Suprapubic skin (tissue), 4 donors: ENCODE measurements at regions not wholly inside any gene's neighbourhood (a gene's known extent, or its start where the extent isn't known, plus 50 kb on each side); places are given as distances from the start of the nearest gene placed in this dataset.
A peak's percentile ranks its signal among the peaks of the same experiment; 100 is the strongest.

Source experiments
- DNase-seq, 2 donors: peaks; one replicate each; pipeline ENCODE4 v3.0.0-alpha.2; 2019; ENCODE audit warnings: low spot score in 2 of 2
- H3K27ac ChIP-seq: fragments of 200-600 bp; sonication (generic); one replicate; pipeline ENCODE4 v1.5.1; 2019
- H3K27me3 ChIP-seq: fragments of 200-600 bp; sonication (generic); one replicate; pipeline ENCODE4 v1.5.1; 2019
- H3K36me3 ChIP-seq: fragments of 200-600 bp; sonication (generic); one replicate; pipeline ENCODE4 v1.5.1; 2019
- H3K4me1 ChIP-seq: fragments of 200-600 bp; sonication (generic); one replicate; pipeline ENCODE4 v1.5.1; 2019
- H3K4me3 ChIP-seq: fragments of 200-600 bp; sonication (generic); one replicate; pipeline ENCODE4 v1.5.1; 2019; ENCODE audit warnings: mild to moderate bottlenecking
- H3K9me3 ChIP-seq: fragments of 200-600 bp; sonication (generic); one replicate; pipeline ENCODE4 v1.5.1; 2019
- EP300 ChIP-seq: sonication (generic); formaldehyde crosslinking; IDR thresholded peaks from one replicate; pipeline ENCODE4 v1.6.1; 2017; ENCODE audit warnings: antibody characterized with exemption
- POLR2A ChIP-seq, 2 donors: fragments of 450-650 bp; IDR thresholded peaks; one replicate each; pipeline ENCODE4 v1.6.1; 2017; ENCODE audit warnings: antibody characterized with exemption in 2 of 2, mild to moderate bottlenecking in 2 of 2, moderate library complexity in 2 of 2
- POLR2AphosphoS5 ChIP-seq, 3 donors: sonication (generic); formaldehyde crosslinking; IDR thresholded peaks; one replicate each; pipeline ENCODE4 v1.6.1; 2017; ENCODE audit warnings: antibody characterized with exemption in 3 of 3
- WGBS: methylation state at CpG from one replicate; pipeline ENCODE4 v1.1.5; 2018; 5-methylcytosine and 5-hydroxymethylcytosine counted together
- TF ChIP-seq, protein P1 (sequence below), 2 donors: fragments of 200-600 bp in 1 of 2; fragments of 450-650 bp in 1 of 2; sonication (generic) in 1 of 2; IDR thresholded peaks; one replicate each; pipeline ENCODE4 v1.5.1; 2016 to 2019; ENCODE audit warnings: antibody characterized with exemption in 2 of 2, mild to moderate bottlenecking in 1 of 2, moderate library complexity in 1 of 2

DNA sequence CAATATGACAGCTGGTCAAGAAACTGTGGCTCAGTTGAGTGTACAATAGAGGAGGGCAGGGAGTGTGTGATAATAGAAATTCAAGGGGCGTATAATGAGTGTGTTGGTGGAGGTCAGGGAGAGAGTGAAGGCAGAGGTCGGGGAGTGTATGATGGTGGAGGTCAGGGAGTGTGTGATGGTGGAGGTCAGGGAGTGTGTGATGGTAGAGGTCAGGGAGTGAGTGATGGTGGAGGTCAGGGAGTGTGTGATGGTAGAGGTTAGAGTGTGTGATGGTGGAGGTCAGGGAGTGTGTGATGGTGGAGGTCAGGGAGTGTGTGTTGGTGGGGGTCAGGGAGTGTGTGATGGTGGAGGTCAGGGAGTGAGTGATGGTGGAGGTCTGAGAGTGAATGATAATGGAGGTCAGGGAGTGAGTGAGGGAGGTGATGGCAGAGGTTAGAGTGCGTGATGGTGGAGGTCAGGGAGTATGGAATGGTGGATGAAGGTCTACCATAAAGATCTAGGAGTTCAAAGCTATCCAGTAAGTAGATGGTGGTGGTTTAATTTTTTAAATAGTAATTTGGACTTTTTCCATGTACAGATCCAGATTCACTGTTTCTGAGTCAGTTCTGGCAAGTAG is 57.7 kb upstream of the TNS3 start:
- TF ChIP-seq EP300 (no peak), POLR2AphosphoS5 (IDR thresholded peaks at IDR 0.05) (no peak), POLR2A (IDR thresholded peaks at IDR 0.05) (no peak)
- TF ChIP-seq, protein P1, sequence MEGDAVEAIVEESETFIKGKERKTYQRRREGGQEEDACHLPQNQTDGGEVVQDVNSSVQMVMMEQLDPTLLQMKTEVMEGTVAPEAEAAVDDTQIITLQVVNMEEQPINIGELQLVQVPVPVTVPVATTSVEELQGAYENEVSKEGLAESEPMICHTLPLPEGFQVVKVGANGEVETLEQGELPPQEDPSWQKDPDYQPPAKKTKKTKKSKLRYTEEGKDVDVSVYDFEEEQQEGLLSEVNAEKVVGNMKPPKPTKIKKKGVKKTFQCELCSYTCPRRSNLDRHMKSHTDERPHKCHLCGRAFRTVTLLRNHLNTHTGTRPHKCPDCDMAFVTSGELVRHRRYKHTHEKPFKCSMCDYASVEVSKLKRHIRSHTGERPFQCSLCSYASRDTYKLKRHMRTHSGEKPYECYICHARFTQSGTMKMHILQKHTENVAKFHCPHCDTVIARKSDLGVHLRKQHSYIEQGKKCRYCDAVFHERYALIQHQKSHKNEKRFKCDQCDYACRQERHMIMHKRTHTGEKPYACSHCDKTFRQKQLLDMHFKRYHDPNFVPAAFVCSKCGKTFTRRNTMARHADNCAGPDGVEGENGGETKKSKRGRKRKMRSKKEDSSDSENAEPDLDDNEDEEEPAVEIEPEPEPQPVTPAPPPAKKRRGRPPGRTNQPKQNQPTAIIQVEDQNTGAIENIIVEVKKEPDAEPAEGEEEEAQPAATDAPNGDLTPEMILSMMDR (IDR thresholded peaks at IDR 0.05): no peak
- 95% methylated on average over 3 of the region's 3 CpGs for WGBS
- Histone ChIP-seq H3K27ac (no peak overlapping the region), H3K27me3 (no peaks in the 10 kb centered on the region), H3K9me3 (no peaks in the 10 kb centered on the region), H3K36me3 (no peaks in the 10 kb centered on the region), H3K4me3 (no peak overlapping the region), H3K4me1 (peaks cover 37% of the 10 kb centered on the region)
- DNase-seq: no peak

DNA sequence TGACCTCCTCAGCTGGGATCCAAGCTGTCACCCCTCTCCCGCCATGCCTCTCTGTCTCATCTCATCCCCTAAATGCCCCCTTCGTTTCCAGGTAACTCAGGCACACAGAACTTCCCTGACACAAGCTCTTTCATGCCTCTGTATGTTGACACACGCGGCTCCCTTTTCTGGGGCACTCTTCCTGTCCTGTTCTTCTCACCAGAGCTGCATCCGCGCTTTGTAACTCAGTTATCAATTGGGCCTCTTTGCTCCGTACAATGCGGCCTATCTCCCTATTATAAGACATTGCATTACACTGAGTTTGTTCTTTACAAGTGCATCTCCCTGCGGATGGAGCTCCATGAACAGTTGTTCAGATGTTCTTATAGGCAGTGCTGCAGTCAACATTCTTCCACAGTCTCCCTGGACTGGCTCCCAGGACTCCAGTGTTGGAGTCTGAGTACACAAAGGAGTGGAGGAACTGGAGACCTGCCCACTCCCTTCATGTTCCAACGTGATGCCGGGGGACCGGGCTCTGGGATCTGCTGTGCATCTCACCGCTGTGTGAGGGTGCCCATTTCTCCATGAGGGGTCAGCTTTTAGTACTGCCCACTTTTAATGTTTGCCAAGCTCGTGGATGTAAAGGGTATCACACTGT is 56.9 kb upstream of the TNS3 start:
- Histone ChIP-seq H3K9me3 (no peaks in the 10 kb centered on the region), H3K4me3 (no peak overlapping the region), H3K27me3 (no peaks in the 10 kb centered on the region), H3K4me1 (peaks cover 40% of the 10 kb centered on the region), H3K36me3 (no peaks in the 10 kb centered on the region), H3K27ac (no peak overlapping the region)
- 59% methylated on average over 14 of the region's 14 CpGs for WGBS
- TF ChIP-seq POLR2A (IDR thresholded peaks at IDR 0.05) (no peak), POLR2AphosphoS5 (IDR thresholded peaks at IDR 0.05) (no peak), EP300 (no peak)
- TF ChIP-seq, protein P1 (IDR thresholded peaks at IDR 0.05): no peak
- DNase-seq: no peak

DNA sequence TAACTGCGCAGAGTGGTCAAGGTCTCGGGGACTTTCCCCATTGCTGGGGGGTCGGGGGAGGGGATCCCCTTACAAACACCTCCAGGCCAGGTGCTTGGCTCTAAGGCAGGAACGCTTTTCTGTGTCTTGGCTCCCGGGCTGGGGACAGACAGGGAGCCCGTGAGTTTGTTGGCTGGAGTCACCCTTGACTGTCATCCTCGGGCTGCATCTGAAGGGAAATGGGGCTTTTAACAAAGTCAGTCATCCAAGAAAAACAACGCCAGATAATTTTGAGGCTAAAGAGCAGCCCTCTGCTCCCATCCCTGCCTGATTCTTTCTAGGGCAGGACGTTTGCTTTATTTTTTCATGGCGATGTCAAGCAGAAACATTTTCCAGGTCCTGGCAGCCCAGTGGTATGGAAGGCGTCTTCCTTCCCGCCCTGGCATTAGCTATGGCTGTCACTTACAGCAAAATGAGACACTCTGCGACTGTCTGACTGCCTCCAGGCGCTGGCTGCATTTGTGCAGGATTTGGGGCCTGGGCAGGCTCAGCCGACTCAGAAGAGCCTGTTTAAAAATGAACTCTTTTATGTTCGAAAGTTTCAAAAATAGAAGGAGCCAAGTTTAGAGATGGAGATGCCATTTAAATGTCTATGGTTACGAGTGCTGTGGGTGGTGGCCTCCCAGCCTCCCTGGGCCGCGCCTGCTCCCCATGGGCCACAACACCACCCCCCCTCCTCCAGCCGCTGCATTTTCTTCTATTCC is 54.7 kb upstream of the TNS3 start:
- WGBS: 25% methylated on average over 15 of the region's 20 CpGs
- peak overlapping the region; percentile 35 for H3K4me3 ChIP-seq

DNA sequence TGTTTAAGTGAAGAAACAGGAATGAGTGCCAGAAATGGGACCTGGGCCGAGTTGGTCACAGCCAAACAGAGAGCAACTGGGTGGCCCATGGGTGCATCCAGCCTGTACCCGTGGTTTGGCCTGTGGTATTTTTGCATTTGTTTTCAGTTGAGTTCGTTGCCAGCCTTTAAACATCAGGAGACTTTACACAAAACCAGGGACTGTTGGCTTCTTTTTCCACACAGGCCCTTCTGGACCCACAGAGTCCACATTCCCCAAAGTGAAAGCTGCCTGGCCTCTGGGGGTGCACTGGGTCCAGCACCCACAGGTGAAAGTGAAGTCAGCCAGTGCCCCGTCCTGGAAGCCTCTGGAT is 54.1 kb upstream of the TNS3 start:
- Histone ChIP-seq H3K27me3 (no peaks in the 10 kb centered on the region), H3K4me3 (peak overlapping the region; percentile 35), H3K4me1 (peaks cover 40% of the 10 kb centered on the region), H3K27ac (no peak overlapping the region), H3K9me3 (no peaks in the 10 kb centered on the region), H3K36me3 (no peaks in the 10 kb centered on the region)
- TF ChIP-seq EP300: no peak
- no peak for DNase-seq
- WGBS: 22% methylated on average over 3 of the region's 4 CpGs

More for the DNA sequence above, 54.7 kb upstream of the TNS3 start:
- H3K27ac ChIP-seq: no peak overlapping the region
- no peaks in the 10 kb centered on the region for H3K9me3 ChIP-seq
- TF ChIP-seq POLR2A (IDR thresholded peaks at IDR 0.05): no peak
- no peak for TF ChIP-seq POLR2AphosphoS5 (IDR thresholded peaks at IDR 0.05)
- no peak for TF ChIP-seq EP300
- TF ChIP-seq, protein P1 (IDR thresholded peaks at IDR 0.05): no peak
- H3K4me1 ChIP-seq: peaks cover 40% of the 10 kb centered on the region
- H3K36me3 ChIP-seq: no peaks in the 10 kb centered on the region
- no peak for DNase-seq
- no peaks in the 10 kb centered on the region for H3K27me3 ChIP-seq

DNA sequence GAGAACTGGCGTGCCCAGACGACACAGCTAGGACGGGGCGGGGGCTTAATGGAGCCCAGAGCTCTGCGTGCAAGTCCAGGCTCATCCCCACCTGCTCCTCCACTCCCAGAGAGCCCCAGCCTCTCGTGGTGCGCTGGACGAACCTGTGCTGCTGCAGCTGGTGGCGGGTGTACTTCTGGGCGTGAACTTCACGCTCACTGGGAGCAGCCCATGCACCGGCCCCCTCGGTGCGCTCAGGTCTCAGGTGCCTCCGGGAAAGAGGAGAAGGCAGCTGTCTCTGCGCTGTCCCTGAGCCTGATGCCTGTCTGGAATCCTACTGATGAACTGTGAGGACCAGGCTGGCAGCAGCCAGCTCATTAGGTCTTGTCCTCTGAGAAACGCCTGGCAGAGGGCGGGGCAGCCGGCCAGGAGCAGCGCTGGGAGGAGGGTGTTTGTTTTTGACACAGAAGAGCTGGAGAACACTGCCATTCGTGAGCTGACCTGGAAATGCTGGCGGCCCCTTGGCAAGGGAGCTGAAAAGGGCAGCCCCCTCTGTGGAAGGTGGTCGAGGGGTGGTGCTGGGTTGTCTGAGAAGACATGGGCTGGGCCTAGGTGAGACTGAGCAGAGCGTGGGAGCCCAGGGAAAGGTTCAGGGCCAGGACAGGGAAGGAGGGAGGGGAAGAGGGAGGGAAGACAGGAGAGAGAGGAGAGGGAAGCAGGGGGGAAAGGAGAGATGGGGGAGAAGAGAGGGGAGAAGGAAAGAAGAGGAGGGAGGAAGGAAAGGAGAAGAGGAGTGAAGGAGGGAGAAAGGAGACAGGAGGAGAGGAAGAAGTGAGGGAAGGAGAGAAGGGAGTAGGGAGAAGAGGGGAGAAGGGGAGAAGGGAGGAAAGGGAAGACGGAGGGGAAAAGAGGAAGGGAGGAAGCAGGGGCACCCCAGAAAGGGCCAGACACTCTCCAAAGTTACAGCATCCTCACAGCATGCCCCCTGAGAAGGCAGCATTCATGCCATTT is 53.5 kb upstream of the TNS3 start:
- no peaks in the 10 kb centered on the region for H3K9me3 ChIP-seq
- H3K4me3 ChIP-seq: peak overlapping the region; percentile 35
- no peaks in the 10 kb centered on the region for H3K27me3 ChIP-seq
- WGBS: 38% methylated on average over 9 of the region's 25 CpGs
- H3K36me3 ChIP-seq: no peaks in the 10 kb centered on the region
- DNase-seq: no peak
- H3K27ac ChIP-seq: peak overlapping the region; percentile 26
- peaks cover 40% of the 10 kb centered on the region for H3K4me1 ChIP-seq
- TF ChIP-seq, protein P1 (IDR thresholded peaks at IDR 0.05): no peak
- no peak for TF ChIP-seq EP300
- no peak for TF ChIP-seq POLR2AphosphoS5 (IDR thresholded peaks at IDR 0.05)
- TF ChIP-seq POLR2A (IDR thresholded peaks at IDR 0.05): no peak
